HFFc6 (cell line): ENCODE measurements at regions not wholly inside any gene's neighbourhood (a gene's known extent, or its start where the extent isn't known, plus 50 kb on each side); places are given as distances from the start of the nearest gene placed in this dataset.

Experiments used
- DNase-seq: peaks from one replicate; pipeline ENCODE4 v3.0.0-alpha.2; 2018
- H3K27ac Mint-ChIP-seq: 2 replicates; pipeline ENCODE4 v1.8.0; 2020; ENCODE audit warnings: mild to moderate bottlenecking, mixed read lengths
- H3K27me3 Mint-ChIP-seq: 2 replicates; pipeline ENCODE4 v1.8.0; 2021; ENCODE audit warnings: mild to moderate bottlenecking, moderate library complexity, mixed read lengths; ENCODE audit not compliant: insufficient read depth
- H3K36me3 Mint-ChIP-seq: 2 replicates; pipeline ENCODE4 v1.8.0; 2021; ENCODE audit warnings: low read depth, mixed read lengths
- H3K4me1 Mint-ChIP-seq: 2 replicates; pipeline ENCODE4 v1.8.0; 2020; ENCODE audit warnings: low read depth, mixed read lengths
- H3K4me3 Mint-ChIP-seq: 2 replicates; pipeline ENCODE4 v1.8.0; 2020; ENCODE audit warnings: mild to moderate bottlenecking, moderate library complexity, mixed read lengths
- H3K9me3 Mint-ChIP-seq: 2 replicates; pipeline ENCODE4 v1.8.0; 2020; ENCODE audit warnings: mild to moderate bottlenecking, mixed read lengths
- CTCF ChIP-seq: fragments of 200-600 bp; sonication (generic); IDR thresholded peaks from 2 replicates; pipeline ENCODE4 v1.5.0; 2021; ENCODE audit warnings: antibody characterized with exemption, mild to moderate bottlenecking

- H3K4me1 Mint-ChIP-seq, result no peaks in the 10 kb centered on the region
- peaks cover 38% of the 10 kb centered on the region for H3K9me3 Mint-ChIP-seq
- H3K36me3 Mint-ChIP-seq, result no peaks in the 10 kb centered on the region
- H3K4me3 Mint-ChIP-seq, result no peak overlapping the region
- H3K27me3 Mint-ChIP-seq, result no peaks in the 10 kb centered on the region
- TF ChIP-seq CTCF, result no peak
- no peak for DNase-seq
- no peak overlapping the region for H3K27ac Mint-ChIP-seq
Observed at GRCh38 chr11:21635394-21636145, 557.3 kb upstream of the ANO5 start.

GRCh38 chr11:21636561-21636960 is 556.3 kb upstream of the ANO5 start:
- no peak for DNase-seq
- H3K36me3 Mint-ChIP-seq, result no peaks in the 10 kb centered on the region
- peaks cover 34% of the 10 kb centered on the region for H3K9me3 Mint-ChIP-seq
- H3K4me3 Mint-ChIP-seq, result no peak overlapping the region
- TF ChIP-seq CTCF, result no peak
- no peak overlapping the region for H3K27ac Mint-ChIP-seq
- no peaks in the 10 kb centered on the region for H3K27me3 Mint-ChIP-seq
- H3K4me1 Mint-ChIP-seq, result no peaks in the 10 kb centered on the region

GRCh38 chr11:21640491-21640890 is 552.4 kb upstream of the ANO5 start:
- no peak for DNase-seq
- Mint-ChIP-seq H3K4me3 (no peak overlapping the region), H3K4me1 (no peaks in the 10 kb centered on the region), H3K27me3 (no peaks in the 10 kb centered on the region), H3K27ac (no peak overlapping the region), H3K9me3 (peaks cover 44% of the 10 kb centered on the region), H3K36me3 (no peaks in the 10 kb centered on the region)
- no peak for TF ChIP-seq CTCF

GRCh38 chr11:21641869-21642268 is 551.0 kb upstream of the ANO5 start:
- TF ChIP-seq CTCF, result no peak
- peaks cover 48% of the 10 kb centered on the region for H3K9me3 Mint-ChIP-seq
- no peak for DNase-seq
- no peaks in the 10 kb centered on the region for H3K27me3 Mint-ChIP-seq
- no peaks in the 10 kb centered on the region for H3K36me3 Mint-ChIP-seq
- no peak overlapping the region for H3K27ac Mint-ChIP-seq
- H3K4me1 Mint-ChIP-seq, result no peaks in the 10 kb centered on the region
- no peak overlapping the region for H3K4me3 Mint-ChIP-seq

- Mint-ChIP-seq H3K9me3 (peaks cover 50% of the 10 kb centered on the region), H3K4me1 (no peaks in the 10 kb centered on the region), H3K36me3 (no peaks in the 10 kb centered on the region), H3K4me3 (no peak overlapping the region), H3K27me3 (no peaks in the 10 kb centered on the region), H3K27ac (no peak overlapping the region)
- no peak for DNase-seq
- no peak for TF ChIP-seq CTCF
Observed at GRCh38 chr11:21646351-21646750, 546.5 kb upstream of the ANO5 start.
